ENCODE measurements at regions not wholly inside any gene's neighbourhood (a gene's known extent, or its start where the extent isn't known, plus 50 kb on each side); places are given as distances from the start of the nearest gene placed in this dataset.
"Not testable (repeated sequence)": the region's sequence is repeated elsewhere in the genome, so short reads cannot be mapped to it uniquely, and the experiment has no call there.

DNA sequence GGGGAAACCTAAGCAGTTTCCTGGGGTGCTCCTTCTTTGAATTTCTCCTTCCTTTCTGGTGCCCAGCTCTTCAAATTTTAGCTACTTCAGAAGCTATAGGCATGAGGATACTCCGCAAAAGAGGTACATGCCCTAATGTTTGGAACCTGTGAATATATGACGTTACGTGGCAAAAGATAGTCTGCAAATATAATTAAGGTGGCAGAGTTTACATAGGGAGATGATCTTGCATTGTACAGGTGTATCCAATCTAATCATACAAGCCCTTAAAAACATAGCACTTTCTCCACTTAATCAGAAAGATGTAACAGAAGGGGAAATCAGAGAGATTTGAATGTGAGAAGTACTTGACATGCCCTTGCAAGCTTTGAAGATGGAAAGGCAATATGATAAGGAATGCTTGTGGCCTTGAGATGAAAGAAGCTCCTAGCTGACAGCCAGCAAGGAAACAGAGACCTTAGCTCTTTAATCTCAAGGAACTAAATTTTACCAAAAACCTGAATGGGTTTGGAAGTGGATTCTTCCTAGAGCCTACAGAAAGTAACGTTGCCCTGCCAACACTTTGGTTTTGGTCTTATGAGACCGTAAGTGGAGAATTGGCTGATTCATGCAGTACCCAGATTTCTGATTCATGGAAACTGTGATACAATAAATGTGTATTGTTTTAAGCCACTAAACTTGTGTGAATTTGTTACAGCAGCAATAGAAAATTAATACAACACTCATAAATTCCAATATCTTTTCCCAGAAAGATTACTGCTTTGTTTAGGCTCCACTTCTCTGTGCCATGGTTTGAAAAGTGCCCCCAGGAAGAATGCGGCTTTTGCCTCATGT, 268.4 kb downstream of the FAM170A start:
- no peak for DNase-seq

DNA sequence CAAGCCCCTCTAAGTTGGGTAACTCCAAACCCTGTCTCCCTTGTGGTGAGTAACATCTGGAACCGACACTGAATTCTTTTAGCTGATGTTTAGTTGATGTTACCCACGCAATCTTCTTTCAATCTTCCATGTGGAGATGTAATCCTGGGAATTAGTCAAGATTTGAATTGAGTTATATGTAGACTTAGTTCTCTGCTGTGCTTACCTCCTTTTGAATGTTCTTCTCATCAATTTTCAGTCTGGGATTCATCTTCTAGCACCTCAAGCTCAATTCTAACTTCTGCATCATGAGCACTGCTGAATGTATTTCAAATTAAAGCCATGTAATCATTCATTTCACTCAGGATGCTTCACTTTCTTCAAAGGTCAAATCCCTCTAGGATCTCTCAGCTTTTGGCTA, 270.6 kb downstream of the FAM170A start:
- DNase-seq: no peak

- DNase-seq: no peak
Measured at GRCh38 chr5:119902593-119902992, 273.2 kb downstream of the FAM170A start.

DNA sequence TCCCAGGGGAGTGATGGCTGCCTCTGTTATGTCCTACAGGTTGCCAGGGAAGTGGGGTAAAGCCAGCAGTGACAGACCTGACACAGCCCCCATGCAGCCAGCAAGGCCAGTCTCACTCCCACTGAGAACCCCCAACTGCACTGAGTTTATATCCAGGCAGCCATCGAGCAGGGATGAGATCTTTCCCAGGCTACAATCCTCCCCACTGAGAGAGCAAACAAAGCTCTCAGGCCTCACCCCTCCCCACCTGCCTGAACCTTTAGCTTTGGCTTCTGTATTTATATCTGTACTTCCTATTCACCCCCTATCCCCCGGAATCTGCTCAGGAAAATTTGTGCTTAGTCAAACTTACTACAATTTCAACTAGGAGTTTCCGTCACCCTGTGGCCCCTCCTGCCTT, 284.1 kb downstream of the FAM170A start:
- no peak for DNase-seq

- no peak for DNase-seq
Measured at GRCh38 chr5:119919279-119919678, 289.9 kb downstream of the FAM170A start.

GRCh38 chr5:119926301-119926700, 296.9 kb downstream of the FAM170A start:
- DNase-seq: no peak

DNA sequence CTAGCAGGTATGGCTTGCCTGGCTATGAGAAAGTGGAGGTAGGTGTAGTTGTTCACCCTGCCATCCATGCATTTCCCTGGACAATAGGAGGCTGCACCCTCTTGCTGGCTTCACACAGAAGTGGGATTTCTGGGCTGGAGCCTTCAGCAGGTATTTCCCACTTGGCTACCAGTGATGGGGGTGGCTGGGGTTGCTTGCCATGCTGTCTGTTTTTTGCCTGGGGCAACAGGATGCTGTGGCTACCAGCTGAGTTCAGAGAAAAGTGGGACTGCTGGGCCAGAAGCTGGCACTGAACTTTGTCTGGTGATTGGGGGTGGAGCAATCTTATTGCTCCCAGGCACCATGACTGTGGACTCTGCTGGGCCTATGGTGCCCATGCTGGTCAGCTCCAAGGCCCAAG, 299.6 kb downstream of the FAM170A start:
- DNase-seq: no peak

DNA sequence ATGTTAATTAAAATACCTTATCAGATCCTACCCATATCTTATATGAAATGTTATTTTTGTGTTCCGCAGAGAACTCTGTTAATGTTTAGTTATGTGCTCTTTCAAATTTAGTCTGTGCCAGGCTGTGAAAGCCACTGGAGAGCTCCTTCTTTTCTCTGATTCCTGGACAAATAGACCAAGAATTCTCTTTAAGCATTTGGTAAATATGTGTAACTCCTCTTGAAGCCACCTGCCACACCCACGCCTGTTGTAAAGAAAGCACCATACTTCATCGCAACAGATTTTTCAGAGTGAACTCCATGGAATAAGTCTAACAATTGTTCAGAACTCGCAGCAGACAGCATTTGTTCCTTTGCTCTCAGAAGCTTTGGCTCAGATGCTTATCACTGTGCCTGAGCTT, 301.1 kb downstream of the FAM170A start:
- no peak for DNase-seq

DNA sequence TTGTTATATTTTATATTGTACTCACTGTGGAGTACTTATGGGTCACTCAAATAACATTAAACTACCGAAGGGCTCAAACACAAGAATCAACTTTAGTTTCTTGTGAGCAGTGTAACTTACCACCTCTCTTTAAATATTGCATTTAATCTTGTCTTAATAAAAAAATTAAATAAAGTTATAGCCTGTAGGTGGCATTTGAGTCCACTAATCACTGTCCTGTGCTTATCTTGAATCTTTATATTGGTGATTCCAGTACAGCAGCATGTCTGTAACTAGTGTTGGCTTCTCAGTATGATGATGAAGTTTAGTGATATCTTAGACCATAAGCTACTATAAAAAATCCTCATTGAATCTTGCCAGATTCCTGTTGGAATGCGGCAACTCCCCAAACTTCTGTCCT, 313.8 kb downstream of the FAM170A start:
- no peak for DNase-seq

- no peak for DNase-seq
Measured at GRCh38 chr5:119945691-119946090, 316.3 kb downstream of the FAM170A start.

GRCh38 chr5:119948162-119948561, 318.8 kb downstream of the FAM170A start:
- DNase-seq: no peak

GRCh38 chr5:119949426-119949999, 320.2 kb downstream of the FAM170A start:
- DNase-seq: no peak

DNA sequence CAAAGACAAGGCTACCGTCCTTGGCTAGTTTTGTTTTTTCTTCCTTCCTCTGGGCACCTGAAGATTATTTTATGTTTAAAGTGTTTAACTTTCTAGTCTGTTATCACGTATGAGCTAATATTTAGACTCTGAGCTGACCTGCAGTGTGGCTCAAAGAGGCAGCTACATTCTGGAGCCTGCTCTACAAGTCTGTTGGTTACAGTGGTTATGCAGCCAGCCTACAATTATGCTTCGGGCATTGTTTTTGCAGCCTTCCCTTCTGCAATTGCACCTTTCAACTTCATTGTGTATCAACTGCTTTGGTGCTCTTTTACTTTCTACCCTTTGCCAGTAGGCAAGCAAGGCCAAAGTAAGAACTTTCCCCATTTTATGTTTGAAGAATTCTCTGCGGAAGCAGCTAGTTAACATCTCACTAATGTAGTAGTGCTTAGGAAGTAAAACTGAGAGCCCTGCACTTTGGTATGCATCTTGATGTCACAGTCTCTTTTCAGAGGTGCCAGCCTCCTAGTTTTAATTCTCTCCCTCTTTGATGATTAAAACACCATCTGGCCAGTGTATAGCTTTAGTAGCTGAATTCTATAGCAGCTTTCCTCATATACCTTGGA, 322.1 kb downstream of the FAM170A start:
- DNase-seq: no peak

- no peak for DNase-seq
Measured at GRCh38 chr5:119953474-119953873, 324.1 kb downstream of the FAM170A start.

- no peak for DNase-seq
Measured at GRCh38 chr5:119954106-119954505, 324.7 kb downstream of the FAM170A start.

DNA sequence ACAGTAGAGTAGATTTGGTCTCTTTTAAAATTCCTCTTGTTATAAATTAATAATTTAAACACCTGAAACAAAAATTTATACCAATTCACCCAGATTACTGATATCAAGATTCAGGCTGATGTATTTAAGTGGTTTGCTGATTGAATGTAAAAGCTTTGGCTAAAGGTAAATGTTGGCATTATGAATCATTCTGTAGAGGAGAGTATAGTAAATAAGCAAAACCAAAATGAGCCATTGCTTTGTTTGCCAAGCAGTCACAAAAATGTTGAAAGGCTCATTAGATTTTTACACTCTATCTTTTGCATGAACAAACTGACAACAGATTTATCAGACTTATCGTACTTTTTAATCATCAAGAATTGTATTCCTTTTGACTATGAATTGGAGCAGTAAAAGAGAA, 332.6 kb downstream of the FAM170A start:
- no peak for DNase-seq

DNA sequence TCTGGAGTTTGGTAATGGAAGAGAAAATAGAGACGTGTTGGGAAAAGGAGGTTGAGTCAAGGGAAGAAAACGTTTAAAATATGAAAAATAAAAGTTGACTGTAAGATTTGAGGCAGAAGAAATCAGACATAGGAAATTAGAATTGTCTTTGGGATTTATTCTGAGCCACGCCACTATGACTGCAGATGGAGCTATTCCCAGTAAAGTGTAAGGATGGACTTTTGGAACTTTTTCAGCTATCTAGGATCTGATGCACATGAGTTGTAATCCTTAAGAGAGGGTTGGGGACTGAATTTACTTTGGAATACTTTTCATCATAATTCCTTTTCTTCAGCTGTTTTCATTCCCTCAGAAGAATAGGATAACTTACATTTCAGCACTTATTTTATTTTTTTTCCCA, 336.7 kb downstream of the FAM170A start:
- no peak for DNase-seq

- DNase-seq: no peak
Measured at GRCh38 chr5:119968690-119969089, 339.3 kb downstream of the FAM170A start.

DNA sequence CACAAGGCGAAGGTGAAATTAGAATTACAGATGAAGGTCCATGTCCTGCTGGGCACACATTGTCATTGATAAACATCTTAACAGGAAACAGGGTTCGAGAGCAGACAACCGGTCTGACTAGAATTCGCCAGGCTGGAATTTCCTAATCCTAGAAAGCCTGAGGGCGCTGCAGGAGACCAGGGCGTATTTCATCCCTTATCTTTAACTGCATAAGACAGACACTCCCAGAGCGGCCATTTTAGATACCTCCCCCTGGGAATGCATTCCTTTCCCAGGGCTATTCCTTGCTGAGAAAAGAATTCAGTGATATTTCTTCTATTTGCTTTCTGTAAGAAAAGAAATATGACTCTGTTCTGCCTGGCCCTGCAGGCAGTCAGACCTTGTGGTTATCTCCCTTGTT, 357.7 kb downstream of the FAM170A start:
- DNase-seq: not testable (repeated sequence)

GRCh38 chr5:119991625-119992024, 362.3 kb downstream of the FAM170A start:
- no peak for DNase-seq

DNA sequence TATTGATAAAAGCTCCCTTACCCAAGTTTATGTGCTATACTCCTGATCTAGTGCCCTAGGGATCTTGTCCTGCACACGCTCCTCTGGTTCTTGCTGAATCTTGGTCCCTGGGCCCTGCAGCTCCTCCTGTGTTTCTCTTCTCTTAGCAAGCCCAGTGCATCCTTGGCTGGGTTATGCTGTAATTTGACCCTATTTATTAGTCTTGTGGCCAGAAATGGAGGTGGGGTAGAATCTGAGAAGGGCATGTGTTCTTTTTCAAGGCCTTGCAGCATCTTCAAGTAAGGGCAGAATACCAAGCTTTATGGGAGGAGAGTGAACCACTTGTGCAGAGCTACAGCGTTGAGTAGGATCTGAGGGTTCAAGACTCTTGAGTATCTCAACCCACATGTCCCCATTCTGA, 366.8 kb downstream of the FAM170A start:
- DNase-seq: no peak

GRCh38 chr5:120007598-120007997, 378.2 kb downstream of the FAM170A start:
- DNase-seq: no peak

DNA sequence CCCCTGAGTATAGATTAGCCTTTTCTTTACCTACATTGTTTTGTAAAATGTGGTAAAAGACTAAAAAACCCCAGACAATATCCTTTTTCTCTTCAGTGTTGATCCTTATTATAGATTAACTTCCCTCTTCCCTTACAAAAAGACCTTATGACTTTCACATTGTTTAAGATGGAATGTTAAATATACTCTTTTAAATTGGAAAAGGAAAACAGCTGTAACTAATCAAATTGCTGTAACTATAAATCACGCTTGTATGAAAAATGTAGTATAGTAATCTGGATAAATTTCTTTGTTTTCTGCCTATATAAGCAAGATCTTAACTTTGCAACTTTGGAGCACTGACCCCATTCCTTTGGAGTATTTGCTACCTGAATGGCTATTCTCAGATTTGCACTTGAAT, 383.1 kb downstream of the FAM170A start:
- DNase-seq: no peak

DNA sequence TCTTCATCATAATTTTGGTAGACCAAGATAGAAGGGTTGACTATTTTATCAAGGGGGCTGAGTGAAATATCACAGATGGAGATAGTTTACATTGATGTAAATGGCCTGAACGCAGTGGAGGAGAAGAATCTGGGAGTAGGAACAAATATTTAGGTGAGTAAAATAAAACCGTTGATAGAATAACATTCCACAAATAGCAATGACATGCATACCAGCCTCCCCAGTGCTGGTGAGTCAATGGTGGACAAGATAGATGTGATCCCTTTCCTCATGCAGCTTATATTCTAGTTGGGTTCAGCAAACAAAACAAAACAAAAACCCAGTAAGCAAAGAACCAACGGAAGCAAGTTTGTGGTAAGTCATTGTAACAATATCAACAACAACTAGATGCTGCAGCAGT, 385.2 kb downstream of the FAM170A start:
- DNase-seq: no peak
